Tibial nerve (tissue), 4 donors: ENCODE measurements at regions not wholly inside any gene's neighbourhood (a gene's known extent, or its start where the extent isn't known, plus 50 kb on each side); places are given as distances from the start of the nearest gene placed in this dataset. TPM values are rescaled to one million over a fixed set of nuclear protein-coding genes. Genes with fewer than 3 reads are reported as not detected.

ENCODE experiments used
- DNase-seq, 2 donors: peaks; one replicate each; pipeline ENCODE4 v3.0.0-alpha.2; 2019; ENCODE audit warnings: low spot score in 2 of 2
- H3K27ac ChIP-seq, 4 donors: fragments of 200-600 bp; sonication (generic) in 3 of 4; one replicate each; pipeline ENCODE4 v1.5.1; 2017 to 2019; ENCODE audit warnings: mild to moderate bottlenecking in 1 of 4
- H3K27me3 ChIP-seq, 2 donors: fragments of 200-600 bp; sonication (generic) in 1 of 2; one replicate each; pipeline versions ENCODE4 v1.5.1 to v1.6.0; 2017 to 2019
- H3K36me3 ChIP-seq, 3 donors: fragments of 200-600 bp; sonication (generic); one replicate each; pipeline ENCODE4 v1.5.1; 2018 to 2019
- H3K4me1 ChIP-seq, 4 donors: fragments of 200-600 bp; sonication (generic) in 3 of 4; one replicate each; pipeline ENCODE4 v1.5.1; 2017 to 2019
- H3K4me3 ChIP-seq, 4 donors: fragments of 200-600 bp; sonication (generic) in 3 of 4; one replicate each; pipeline ENCODE4 v1.5.1; 2017 to 2019; ENCODE audit warnings: mild to moderate bottlenecking in 1 of 4, moderate library complexity in 1 of 4
- H3K9me3 ChIP-seq, 4 donors: fragments of 200-600 bp; sonication (generic) in 3 of 4; one replicate each; pipeline ENCODE4 v1.5.1; 2017 to 2019
- EP300 ChIP-seq, 2 donors: sonication (generic); formaldehyde crosslinking; IDR thresholded peaks; one replicate each; pipeline ENCODE4 v1.6.1; 2017; ENCODE audit warnings: antibody characterized with exemption in 2 of 2, mild to moderate bottlenecking in 1 of 2
- POLR2A ChIP-seq, 2 donors: fragments of 450-650 bp; IDR thresholded peaks; one replicate each; pipeline ENCODE4 v1.6.1; 2017; ENCODE audit warnings: antibody characterized with exemption in 2 of 2, mild to moderate bottlenecking in 2 of 2, moderate library complexity in 2 of 2
- WGBS, 2 donors: methylation state at CpG; one replicate each; pipeline ENCODE4 v1.1.5; 2018; 5-methylcytosine and 5-hydroxymethylcytosine counted together
- small RNA-seq: library from RNA; depleted of rRNA; stranded (forward); fragments of <200 nt; gene quantifications from one replicate; pipeline ENCODE3, GENCODE V24; 2016
- TF ChIP-seq, protein P1 (sequence below), 5 experiments: fragments of 200-600 bp in 3 of 5; fragments of 450-650 bp in 2 of 5; sonication (generic) in 3 of 5; IDR thresholded peaks; one replicate each; pipeline ENCODE4 v1.5.1; 2016 to 2019; ENCODE audit warnings: antibody characterized with exemption in 5 of 5, mild to moderate bottlenecking in 3 of 5, moderate library complexity in 2 of 5

DNA sequence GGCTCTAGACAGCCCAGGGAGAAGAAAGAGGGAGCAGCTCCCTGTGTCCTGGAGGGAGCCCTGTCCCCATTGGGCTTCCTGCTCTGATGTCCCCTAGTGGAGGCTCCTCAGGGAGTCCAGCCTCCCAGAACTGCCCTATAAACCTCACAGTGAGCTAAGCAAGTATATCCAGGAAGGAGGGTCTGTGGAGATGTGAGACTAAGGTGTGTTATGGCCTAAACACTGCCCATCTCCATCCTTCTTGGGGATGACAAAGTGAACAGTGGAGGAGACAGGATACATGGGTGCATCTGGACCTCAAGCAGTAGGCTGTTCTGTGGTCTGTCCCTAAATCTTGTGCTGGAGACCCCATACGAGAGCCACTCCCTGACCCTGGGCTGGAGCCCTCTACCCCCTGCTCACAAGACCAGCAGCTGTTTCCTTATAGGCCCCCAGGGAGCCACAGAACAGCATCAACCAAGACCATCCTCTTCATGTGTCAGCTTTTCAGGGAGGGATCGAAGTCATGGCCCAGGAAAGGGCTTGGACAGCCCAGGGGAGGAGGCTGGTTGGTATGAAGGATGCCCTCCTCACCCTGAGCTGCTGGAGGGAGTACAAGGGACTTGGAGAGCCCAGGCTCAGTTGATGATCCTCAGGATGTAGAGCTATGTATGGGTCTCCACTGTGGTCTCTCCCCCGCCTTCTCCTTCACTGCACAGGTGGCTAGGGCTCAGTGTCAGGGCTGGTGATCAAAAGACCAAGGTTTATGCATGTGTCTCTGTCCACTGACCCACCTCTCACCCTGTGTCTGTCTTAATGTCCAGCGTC lies 49.7 kb upstream of the TOP3B start:
- DNase-seq = no peak
- Histone ChIP-seq H3K27me3 (no peaks in the 10 kb centered on the region), H3K27ac (peak overlapping the region in 2 of 4 donors; percentile 41 to 51), H3K36me3 (no peaks in the 10 kb centered on the region), H3K4me3 (no peak overlapping the region), H3K4me1 (peaks cover 0 to 19% (median 0%) of the 10 kb centered on the region in 4 donors), H3K9me3 (no peaks in the 10 kb centered on the region)
- WGBS, 2 donors = 86 to 93% methylated on average over 3 to 4 of the region's 4 CpGs
- TF ChIP-seq POLR2A (IDR thresholded peaks at IDR 0.05) = no peak
- TF ChIP-seq, protein P1, sequence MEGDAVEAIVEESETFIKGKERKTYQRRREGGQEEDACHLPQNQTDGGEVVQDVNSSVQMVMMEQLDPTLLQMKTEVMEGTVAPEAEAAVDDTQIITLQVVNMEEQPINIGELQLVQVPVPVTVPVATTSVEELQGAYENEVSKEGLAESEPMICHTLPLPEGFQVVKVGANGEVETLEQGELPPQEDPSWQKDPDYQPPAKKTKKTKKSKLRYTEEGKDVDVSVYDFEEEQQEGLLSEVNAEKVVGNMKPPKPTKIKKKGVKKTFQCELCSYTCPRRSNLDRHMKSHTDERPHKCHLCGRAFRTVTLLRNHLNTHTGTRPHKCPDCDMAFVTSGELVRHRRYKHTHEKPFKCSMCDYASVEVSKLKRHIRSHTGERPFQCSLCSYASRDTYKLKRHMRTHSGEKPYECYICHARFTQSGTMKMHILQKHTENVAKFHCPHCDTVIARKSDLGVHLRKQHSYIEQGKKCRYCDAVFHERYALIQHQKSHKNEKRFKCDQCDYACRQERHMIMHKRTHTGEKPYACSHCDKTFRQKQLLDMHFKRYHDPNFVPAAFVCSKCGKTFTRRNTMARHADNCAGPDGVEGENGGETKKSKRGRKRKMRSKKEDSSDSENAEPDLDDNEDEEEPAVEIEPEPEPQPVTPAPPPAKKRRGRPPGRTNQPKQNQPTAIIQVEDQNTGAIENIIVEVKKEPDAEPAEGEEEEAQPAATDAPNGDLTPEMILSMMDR (IDR thresholded peaks at IDR 0.05) = no peak
- TF ChIP-seq EP300 (IDR thresholded peaks at IDR 0.05) = no peak

Small RNAs in the stretch of these regions (small RNA-seq; reads per million reads assigned to genes)
- gene AC245452.3 = not detected
- gene AC245517.3 = not detected
- not detected for gene AC245517.5
- not detected for gene IGLVIV-59
